NCI-H82 treated with DMSO at 0.1 percent for 48 hours (cell line): ENCODE measurements at regions not wholly inside any gene's neighbourhood (a gene's known extent, or its start where the extent isn't known, plus 50 kb on each side); places are given as distances from the start of the nearest gene placed in this dataset.
"Not testable (repeated sequence)": the region's sequence is repeated elsewhere in the genome, so short reads cannot be mapped to it uniquely, and the experiment has no call there.

Experiments
- DNase-seq: peaks from one replicate; lab custom pipeline; 2025; ENCODE audit not compliant: unreplicated experiment; lab: John Stamatoyannopoulos, UW

DNA sequence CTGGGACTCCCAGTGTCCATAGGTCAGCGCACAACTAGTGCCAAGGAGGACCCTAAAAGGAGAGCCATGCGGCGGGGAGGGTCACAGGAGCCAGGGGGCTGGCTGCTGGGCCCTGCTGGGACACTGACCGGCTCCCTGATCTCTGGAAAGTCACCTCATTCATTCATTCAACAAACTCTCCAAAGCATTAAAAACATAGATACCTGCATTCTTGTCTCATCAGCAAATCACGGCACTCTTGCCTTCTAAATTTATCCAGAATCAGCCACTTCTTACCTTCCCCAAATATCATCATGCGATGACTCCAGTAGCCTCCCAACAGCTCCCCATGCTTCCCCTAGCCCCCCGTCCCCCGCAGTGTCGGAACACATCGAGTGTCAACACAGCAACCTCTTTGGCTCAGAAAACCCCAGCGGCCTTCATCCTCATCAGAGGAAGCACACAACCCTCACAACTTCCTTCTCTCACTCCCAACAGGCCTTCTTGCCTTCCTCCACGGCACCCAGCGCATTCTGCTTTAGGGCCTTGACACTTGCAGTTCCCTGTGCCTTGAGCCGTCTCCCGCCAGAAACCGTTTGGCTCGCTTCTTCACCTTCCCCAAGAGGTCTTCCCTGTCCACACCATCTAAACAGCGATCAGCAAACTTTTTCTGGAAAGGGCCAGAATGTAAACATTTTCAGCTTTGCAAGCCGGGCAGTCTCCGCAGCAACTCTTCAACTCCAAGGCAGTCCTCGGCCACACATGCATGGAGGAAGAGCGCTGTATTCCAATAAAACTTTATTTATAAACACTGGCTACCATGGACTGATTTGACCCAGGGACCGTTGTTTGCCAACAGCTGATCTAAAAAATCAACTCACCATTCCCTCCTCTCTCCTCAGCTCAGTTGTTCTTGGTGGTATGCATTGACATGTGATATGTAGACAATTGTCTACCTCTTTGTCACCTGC, 119.5 kb upstream of the TNRC6C start:
- no peak for DNase-seq

DNA sequence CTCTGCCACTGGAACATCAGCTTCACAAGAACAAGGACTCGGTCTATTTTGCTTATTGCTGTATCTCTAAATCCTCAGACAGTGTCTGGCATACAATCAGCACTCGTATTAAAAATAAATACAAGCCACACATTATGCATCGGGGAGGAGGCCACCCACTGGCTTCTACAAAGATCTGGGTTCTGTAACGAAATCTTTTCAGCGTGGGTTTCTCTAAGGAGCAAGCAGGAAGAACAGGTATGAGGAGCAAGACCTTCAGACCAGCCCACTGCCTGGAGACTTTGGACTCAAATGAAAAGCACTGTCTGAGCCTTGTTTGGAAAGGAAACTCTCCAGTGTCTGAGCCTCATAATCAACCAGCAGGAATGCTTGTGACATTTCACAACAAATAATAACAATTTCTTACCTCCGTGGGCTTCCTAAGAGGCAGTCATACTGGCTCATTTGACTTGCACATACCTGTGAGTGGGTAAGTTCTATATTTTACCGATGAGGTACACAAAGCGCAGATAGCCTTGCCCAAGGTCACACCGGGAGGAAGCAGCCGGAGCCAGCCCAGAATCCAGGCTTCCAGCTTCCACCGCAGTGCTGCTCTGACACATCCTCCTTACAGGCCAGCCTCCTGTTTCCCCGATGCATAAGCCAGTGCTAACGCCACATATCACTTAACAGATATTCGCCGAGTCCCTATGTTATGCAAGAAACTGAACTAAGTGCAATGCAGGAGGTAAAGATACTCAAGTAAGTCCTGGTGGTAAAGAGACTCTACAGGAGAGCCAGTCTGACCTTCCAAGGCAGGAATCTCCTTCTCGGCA, 118.6 kb upstream of the TNRC6C start:
- DNase-seq: no peak

DNA sequence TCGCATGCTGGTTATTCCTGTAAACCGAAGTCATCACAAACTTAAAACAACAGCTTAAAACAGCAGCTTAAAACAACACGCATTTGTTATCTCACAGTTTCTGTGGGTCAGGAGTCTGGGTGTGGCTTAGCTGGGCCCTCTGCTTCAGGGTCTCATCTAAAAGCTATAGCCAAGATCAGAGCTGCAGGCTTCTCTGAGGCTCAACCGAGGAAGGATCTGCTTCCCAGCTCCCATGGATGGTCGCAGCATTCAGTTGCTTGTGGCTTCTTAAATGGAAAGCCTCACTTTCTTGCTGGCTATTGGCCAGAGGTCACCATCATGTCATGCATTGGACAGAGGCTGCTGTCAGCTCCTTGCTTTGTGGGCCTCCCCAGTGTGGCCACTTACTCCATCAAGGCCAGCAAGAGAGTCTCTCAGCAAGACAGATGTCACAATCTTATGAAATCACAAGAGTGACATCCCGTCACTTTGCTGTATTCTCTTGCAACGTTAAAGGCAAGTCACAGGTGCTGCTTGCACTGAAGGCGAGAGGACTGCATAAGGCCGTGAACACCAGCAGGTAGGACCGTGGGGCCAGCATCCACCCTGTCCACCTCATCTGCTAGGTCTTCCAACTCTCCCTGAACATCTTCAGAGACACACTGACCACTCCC, 117.9 kb upstream of the TNRC6C start:
- no peak for DNase-seq

DNA sequence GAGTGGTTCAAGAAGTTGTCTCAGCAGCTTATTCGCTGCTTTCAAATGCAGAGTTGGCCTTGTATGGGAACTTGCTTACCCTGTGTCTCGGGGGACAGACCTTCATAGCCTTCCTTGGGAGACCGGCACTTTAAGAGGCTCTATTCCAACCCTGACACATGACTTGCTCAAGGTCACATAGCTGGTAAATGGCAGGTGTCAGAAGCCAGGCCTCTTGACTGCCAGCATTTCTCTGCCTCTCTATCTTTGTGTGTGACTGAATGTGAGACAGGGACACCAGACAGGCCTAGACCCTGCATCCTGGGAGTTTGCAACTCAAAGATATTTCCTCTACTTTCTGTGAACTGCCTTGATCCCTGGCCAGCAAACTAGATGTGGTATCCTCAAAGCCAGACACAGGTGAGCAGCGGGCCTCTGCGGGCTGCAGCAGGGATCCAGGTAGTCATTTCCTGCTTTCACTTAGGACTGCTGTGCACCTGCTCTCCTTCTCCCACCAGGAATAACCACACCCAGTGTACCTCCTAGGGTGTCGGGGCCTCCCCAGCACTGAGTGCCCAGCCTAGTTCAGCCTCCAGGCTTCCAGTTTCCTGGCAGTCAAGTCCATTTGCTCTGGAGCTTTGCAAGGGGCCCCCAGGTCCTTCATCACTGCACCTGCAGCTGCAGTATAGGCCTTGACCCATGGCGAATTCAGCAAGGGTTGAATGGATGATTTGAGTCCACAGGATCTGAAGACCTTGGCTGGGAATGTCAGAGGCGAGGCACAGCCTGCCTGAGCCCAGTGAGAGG, 116.6 kb upstream of the TNRC6C start:
- DNase-seq: no peak

DNA sequence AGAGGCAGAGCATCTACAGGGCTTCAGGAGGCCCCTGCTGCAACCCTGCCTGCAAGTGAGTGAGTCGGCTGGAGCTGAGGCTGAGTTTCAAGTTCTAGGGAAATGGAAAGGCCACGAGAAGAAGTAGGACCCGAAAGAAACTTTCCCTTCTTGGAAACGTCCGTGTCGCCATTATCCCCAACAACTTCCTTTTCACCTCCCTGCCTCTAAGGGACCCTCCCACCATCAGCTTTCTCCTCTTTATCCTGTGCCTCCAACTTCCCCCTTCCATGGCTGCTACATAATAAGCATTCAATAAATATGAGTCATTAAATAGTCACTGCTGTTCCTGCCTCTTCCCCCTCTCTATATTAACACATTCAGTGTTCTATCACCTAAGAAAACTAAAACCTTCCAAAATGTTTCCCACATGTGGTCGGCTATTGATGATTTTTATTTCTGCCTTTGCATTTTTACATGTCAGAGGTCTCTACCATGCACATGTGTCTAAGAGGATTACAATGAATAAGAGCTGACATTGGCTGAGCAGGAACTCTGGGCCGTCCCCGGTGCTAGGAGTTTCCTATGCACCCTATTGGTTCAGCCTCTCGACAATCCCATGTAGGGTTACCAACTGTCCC, 115.9 kb upstream of the TNRC6C start:
- DNase-seq: peak; percentile 65

DNA sequence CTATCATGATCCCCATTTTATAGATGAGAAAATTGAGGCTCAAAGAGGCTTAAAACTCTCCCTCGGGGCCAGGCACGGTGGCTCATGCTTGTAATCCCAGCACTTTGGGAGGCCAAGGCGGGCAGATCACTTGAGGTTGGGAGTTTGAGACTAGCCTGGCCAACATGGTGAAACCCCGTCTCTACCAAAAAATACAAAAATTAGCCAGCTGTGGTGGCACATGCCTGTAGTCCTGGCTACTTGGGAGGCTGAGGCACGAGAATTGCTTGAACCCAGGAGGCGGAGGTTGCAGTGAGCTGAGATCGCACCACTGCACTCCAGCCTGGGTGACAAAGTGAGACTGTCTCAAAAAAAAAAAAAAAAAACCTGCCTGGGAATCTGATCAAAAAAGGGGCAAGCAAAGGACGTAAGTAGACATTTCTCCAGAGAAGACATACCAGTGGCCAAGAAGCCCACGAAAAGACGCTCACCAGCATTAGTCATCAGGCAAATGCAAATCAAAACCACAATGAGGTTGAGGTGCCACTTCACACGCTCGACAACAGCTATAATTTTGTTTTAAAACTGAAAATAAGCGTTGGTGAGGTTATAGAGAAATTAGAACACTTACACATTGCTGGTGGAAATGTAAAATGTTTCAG, 115.1 kb upstream of the TNRC6C start:
- not testable (repeated sequence) for DNase-seq

DNA sequence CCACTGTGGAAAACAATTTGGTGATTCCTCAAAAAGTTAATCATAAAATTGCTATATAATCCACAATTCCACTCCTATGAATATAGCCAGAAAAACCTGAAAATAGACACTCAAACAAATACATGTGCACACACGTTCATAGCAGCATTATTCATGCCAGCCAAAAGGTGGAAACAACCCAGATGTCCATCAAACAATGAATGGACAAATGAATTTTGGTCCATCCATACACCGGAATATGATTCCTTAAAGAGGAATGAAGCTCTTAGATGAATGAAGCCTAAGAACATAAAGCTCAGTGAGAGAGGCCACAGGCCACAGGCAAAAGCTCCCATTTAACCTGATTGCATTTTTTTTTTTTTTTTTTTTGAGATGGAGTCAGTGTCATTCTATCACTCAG, 114.6 kb upstream of the TNRC6C start:
- DNase-seq: no peak

DNA sequence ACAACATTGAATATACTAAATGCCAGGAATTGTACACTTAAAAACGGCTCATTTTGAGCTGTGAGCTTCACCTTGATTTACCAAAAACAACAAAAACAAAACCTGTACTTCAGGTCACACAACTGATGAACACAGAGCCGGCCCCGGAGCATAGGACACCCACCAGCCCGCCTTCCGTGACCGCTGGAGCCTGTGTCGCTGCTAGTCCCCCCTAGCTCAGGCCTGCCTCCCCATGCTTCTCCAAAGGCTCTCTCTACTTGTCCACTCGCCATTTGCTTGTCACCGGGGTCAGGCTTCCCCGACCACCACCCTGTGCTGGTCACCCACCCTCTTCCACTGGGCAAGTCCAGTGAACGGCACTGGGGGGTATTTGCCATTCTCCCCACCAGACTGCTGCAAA, 113.8 kb upstream of the TNRC6C start:
- no peak for DNase-seq

DNA sequence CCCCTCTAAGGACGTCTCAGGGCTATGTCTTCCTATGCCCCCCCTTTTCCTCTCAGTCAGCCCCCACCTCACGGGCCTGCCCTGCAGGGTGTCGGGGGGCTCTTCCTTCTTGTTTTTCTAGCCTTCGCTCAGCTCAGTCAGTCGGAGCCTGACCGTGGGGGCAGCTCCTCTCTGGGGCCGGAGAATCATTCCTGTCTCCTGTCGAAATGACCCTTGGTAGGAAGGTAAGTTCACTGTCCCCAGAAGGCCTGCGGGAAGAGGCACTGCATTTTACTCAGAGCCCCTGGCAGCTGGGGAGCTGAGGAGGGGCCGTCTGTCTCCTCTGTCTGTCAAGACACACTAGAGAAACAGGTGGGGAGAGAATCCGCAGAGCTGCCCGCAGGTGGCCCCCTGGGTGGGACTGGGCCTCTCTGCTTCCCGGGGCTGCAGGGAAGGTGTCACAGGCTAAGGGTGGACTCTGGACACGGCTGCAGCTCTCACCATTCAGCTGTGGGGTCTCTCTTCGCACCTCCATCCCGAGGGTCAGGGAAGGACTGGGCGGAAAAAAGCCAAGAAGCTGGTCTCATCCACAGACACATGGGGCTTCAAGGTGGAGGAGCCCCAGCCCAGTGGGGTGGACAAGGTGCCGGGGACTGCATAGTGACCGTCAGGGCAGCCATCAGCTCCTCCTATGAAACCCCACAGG, 112.8 kb upstream of the TNRC6C start:
- DNase-seq: no peak

DNA sequence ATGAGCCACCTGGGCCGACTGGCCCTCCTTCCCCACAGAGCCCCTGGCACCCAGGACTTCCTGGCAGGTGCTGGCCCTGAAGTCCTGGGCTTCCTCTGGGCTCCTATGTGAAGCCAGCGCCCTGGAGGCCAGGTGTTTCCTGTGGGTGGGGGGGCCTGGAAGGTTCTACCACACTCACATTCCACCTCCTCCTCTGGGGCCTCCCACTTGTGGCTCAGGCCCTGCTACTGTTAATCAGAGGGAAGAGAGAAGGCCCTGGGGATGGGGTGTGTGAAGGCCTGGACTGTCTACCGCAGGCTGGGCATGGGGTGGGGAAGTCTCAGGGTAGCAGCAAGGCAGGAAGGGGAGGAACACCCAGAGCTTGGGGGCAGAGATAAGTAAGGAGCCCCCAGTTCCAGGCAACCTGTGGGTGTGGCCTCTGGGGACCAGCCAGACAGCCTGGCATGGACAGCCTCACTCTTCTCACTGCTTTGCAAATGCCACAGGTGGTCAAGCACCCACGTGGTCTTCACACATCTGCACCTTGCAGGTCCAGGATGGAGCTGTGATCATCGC, 111.9 kb upstream of the TNRC6C start:
- DNase-seq: no peak

DNA sequence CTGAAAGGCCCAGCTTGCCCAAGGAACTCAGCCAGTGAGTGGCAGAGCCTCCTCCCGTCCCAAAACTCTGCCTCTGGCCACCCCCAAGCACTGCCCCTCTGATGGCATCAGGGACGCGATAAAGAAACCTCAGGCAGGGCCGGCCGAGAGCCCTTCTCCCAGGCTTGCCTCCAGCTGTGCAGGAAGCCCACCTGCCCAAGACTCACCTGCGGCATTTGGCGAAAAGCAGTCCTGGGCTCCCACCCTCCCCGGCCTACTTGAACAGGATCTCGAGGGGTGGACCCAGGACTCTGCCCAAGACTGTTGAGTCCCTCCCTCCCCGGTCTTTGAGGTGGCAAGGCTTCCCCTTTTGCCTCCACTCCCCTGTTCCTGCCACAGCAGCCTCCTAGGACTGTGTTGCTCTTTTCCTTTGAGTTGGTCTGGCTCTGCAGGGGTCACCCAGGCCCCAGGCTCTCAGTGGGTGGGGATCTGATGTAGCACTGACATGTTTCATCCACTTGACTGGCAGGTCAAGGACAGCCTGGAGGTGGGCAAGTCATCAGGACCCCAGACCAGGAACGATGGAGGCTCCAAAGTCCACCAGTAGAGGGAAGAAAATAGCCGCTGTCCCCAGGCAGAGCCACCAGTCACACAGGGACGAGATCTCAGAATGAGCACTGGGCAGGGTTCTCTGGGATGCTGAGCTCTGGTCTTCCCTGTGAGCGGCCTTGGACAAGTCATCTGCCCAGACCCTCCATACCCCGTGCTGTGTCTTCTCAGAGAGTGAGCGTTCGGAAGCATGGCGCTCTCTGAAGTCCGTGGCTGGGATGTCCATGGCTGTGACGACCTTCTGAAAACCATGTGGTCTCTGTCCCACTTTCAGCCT, 111.0 kb upstream of the TNRC6C start:
- no peak for DNase-seq

DNA sequence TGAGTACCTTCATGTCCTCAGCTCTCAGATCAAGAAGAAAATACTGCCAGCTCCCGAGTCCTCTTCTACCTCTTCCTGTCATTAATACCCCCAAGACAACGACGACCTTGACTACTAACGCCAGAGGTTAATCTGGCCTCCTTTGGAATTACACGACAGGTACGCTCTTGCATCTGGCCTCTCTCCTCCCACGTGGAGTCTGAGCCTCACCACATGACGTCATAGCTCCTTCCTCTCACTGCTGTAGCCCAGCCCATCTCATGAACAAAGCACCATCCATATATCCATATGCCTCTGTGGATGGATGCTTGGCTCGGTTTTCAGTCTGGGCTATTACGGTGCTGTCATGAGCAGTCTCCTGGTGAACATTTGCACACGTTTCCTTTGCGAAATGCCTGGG, 110.2 kb upstream of the TNRC6C start:
- DNase-seq: no peak

DNA sequence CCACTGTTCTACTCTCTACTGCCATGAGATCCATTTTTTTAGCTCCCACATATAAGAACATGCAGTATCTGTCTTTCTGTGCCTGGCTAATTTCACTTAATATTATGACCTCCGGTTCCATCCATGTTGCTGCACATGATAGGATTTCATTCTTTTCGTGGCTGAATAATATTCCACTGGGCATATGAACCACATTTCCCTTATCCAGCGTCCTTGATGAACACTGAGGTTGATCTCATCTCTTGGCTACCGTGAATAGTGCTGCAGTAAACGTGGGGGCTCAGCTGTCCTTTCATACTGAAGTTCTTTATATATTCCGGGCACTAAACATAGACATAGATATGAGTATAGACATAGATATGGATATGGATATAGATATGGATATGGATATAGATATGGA, 109.3 kb upstream of the TNRC6C start:
- DNase-seq: no peak

DNA sequence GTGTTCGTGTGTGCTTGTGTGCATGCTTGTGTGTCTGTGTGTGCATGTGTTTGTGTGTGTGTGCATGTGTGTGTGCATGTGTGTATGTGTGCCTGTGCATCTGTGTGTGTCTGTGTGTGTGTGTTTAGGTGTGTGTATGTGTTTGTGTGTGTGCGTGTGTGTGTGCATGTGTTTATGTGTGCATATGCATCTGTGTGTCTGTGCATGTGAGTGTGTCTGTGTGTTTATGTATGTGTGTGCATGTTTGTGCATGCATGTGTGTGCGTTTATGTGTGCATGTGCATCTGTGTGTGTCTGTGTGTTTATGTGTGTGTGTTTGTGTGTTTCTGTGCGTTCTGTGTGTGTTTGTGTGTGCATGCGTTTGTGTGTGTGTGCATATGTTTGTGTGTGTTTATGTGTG, 106.6 kb upstream of the TNRC6C start:
- DNase-seq: no peak

DNA sequence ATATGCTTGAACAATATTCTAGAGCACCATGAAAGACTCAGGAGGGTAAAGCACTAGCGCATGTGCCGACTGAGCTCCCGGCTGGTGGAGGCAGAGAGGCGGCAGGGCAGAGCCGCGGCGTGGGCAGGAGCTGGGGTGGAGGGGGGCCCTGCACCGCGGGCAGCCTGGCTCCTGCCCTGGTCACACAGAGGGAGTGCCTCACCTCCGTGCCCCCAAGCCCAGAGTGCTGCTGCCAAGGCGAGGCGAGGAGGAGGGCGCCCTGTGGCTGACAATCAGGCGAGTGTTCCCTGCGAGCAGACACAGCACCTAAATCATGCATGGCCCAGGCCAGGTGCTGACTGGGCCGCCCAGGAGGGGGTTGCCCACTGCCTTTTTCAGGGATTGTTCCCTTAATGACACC, 105.8 kb upstream of the TNRC6C start:
- DNase-seq: no peak

DNA sequence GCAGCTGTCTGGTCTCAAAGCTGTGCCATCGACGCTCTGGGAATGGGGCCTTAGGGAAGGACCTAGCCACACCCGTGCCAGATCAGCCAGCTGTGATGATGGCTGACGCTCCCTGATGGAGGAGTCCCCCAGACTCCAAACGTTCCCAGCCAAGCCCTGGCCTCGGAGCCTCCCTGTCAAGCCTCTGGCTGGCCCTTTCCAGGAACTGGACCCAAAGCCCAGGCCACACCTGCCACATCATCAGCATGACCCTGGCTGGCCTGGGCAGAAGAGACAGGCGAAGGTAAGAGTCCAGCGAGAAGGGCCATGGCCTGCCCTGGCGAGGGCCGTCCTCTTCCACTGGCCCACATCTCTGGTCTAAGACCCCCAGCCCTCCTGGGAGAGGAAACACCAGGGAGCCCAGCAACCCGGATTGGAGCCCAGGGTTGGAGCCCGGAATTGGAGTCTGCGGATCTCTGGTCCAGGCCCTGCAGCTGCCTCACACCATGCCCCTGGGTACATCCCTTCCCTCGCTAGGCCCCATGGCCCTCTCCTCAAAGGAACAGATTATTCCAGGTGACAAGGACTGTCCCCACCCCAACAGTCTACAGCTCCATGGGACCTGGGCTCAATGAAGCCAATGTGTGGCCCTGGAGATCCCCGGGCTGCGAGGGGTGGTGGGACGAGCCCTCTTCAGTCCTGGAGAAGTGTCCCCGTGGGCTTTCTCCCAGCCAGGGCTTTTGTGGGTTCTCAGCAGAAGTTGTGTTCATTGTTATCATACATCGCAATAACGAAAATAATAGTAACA, 105.1 kb upstream of the TNRC6C start:
- no peak for DNase-seq

DNA sequence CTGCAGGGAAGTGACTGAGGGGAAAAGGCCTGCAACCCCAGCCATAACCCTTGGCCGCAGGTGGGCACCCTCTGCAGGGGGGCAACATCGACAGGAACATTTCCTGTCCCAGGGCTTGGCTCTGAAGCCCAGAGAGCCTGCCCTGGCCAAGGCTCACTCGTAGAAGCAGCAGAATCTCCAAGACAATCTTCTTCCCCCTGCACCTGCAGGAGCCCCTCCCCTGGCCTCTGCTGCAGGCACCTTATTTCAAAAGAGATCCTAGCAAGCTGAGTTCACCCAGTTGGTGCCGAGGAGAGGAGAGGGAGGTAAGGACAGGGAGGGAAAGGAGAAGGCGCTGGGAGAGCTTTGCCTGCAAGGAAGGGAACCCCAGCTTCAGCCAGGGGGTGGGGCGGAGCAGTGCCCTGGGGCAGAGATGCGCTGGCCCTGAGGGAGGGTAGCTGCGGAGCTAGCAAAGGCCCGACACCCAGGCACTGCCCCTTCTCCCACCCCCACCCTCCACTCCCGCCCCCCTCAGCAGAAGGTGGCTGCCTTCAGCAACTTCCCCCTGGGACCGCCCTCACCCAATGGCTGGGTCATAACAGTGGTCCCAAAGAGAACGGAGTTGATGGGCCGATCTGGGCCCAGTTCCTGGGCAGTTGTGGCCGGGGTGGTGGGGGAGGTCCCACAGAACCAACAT, 104.3 kb upstream of the TNRC6C start:
- no peak for DNase-seq
